ENCODE measurements at regions not wholly inside any gene's neighbourhood (a gene's known extent, or its start where the extent isn't known, plus 50 kb on each side); places are given as distances from the start of the nearest gene placed in this dataset.

DNA sequence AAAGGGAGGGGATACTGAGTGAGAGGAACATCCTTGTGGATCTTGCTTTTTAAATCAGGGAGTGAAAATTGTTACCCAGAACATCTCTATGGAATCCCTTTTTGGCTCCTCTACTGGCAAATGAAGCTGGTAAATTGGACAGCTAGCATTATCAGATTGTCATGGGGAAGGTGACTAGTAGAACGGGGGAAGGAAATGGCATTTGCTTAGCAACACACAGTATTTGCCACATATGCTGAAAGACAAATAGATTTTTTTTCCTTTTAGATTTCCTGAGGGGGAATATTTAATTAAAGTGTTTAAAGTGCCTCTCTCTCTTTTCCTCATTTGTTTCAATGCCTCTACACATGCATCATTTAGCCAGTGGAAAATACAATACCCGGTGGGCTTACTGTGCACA is 573.5 kb downstream of the BCKDHB start:
- Histone ChIP-seq H3K79me1 (ENCODE audit: low read depth, low read length) (no peaks in the 10 kb centered on the region), H2AK5ac (ENCODE audit: low read depth, low read length) (no peak overlapping the region), H2AFZ (ENCODE audit: low read length) (no peak overlapping the region), H3K14ac (ENCODE audit: low read length) (no peak overlapping the region), H3K4ac (ENCODE audit: low read length) (no peak overlapping the region), H3K23ac (ENCODE audit: low read depth, low read length, poor library complexity) (no peak overlapping the region), H3K4me2 (ENCODE audit: insufficient read depth, low read length, poor library complexity, severe bottlenecking) (no peak overlapping the region), H3K27ac (replicated peaks; ENCODE audit: low read length) (no peak overlapping the region), H3K9me3 (replicated peaks in 1 of 2; ENCODE audit: control insufficient read depth in 2 of 2, insufficient read depth in 1 of 2, low read depth in 1 of 2, low read length in 2 of 2) (peaks cover 0 to 4% of the 10 kb centered on the region in 2 donors), H3K27me3 (ENCODE audit: control insufficient read depth in 3 of 3, insufficient read depth in 3 of 3, low read depth in 1 of 3, low read length in 3 of 3) (no peaks in the 10 kb centered on the region), H4K8ac (ENCODE audit: low read depth, low read length) (no peak overlapping the region), H2BK120ac (ENCODE audit: low read depth, low read length) (no peak overlapping the region), H4K91ac (ENCODE audit: low read depth, low read length, poor library complexity) (no peak overlapping the region), H3K18ac (ENCODE audit: low read length) (no peak overlapping the region), H2BK5ac (ENCODE audit: low read length) (no peak overlapping the region), H2BK15ac (ENCODE audit: low read length) (no peak overlapping the region), H3K9ac (ENCODE audit: low read depth, low read length, poor library complexity) (no peak overlapping the region), H3K36me3 (replicated peaks in 1 of 2; ENCODE audit: control insufficient read depth in 2 of 2, insufficient read depth in 2 of 2, low read length in 2 of 2) (no peaks in the 10 kb centered on the region), H3K4me3 (ENCODE audit: low read length in 2 of 2) (no peak overlapping the region), H3K4me1 (ENCODE audit: control insufficient read depth in 2 of 2, insufficient read depth in 1 of 2, low read depth in 1 of 2, low read length in 2 of 2) (no peaks in the 10 kb centered on the region), H2BK12ac (ENCODE audit: low read length) (no peak overlapping the region)
- WGBS, 2 donors (ENCODE audit: extremely low coverage in 2 of 2, insufficient read length in 2 of 2, insufficient replicate concordance in 1 of 2), result no CpG with 5 or more reads among the region's 2 CpGs
- DNase-seq (ENCODE audit: low spot score), result no peak

DNA sequence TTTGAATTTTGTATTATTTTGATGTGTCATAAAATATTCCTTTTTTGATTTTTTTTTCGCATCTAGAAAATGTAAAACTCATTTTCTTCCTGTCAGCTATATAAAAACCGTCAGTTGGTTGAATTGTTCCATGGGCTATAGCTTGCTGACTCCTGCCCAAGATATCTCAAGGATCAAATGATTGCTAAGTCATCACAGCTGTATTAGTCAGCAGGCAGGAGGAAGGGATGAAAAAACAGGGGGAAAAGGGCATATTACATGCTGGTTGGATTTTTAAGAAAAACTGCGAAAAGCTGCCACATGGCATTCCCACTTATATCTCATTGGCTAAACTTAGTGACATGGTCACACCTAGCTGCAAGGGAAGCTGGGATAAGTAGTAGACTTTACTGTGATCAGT is 569.9 kb downstream of the BCKDHB start:
- Histone ChIP-seq H2BK12ac (ENCODE audit: low read length) (no peak overlapping the region), H2AK5ac (ENCODE audit: low read depth, low read length) (no peak overlapping the region), H3K27me3 (ENCODE audit: control insufficient read depth in 3 of 3, insufficient read depth in 3 of 3, low read depth in 1 of 3, low read length in 3 of 3) (no peaks in the 10 kb centered on the region), H3K9me3 (replicated peaks in 1 of 2; ENCODE audit: control insufficient read depth in 2 of 2, insufficient read depth in 1 of 2, low read depth in 1 of 2, low read length in 2 of 2) (peaks cover 0 to 4% of the 10 kb centered on the region in 2 donors), H2AFZ (ENCODE audit: low read length) (no peak overlapping the region), H4K8ac (ENCODE audit: low read depth, low read length) (no peak overlapping the region), H4K91ac (ENCODE audit: low read depth, low read length, poor library complexity) (no peak overlapping the region), H3K18ac (ENCODE audit: low read length) (no peak overlapping the region), H2BK120ac (ENCODE audit: low read depth, low read length) (no peak overlapping the region), H3K4me3 (ENCODE audit: low read length in 2 of 2) (no peak overlapping the region), H3K79me1 (ENCODE audit: low read depth, low read length) (no peaks in the 10 kb centered on the region), H3K4ac (ENCODE audit: low read length) (no peak overlapping the region), H3K27ac (replicated peaks; ENCODE audit: low read length) (no peak overlapping the region), H3K4me1 (ENCODE audit: control insufficient read depth in 2 of 2, insufficient read depth in 1 of 2, low read depth in 1 of 2, low read length in 2 of 2) (no peaks in the 10 kb centered on the region), H2BK15ac (ENCODE audit: low read length) (no peak overlapping the region), H3K36me3 (replicated peaks in 1 of 2; ENCODE audit: control insufficient read depth in 2 of 2, insufficient read depth in 2 of 2, low read length in 2 of 2) (no peaks in the 10 kb centered on the region), H3K23ac (ENCODE audit: low read depth, low read length, poor library complexity) (no peak overlapping the region), H3K14ac (ENCODE audit: low read length) (no peak overlapping the region), H3K4me2 (ENCODE audit: insufficient read depth, low read length, poor library complexity, severe bottlenecking) (no peak overlapping the region), H3K9ac (ENCODE audit: low read depth, low read length, poor library complexity) (no peak overlapping the region), H2BK5ac (ENCODE audit: low read length) (no peak overlapping the region)
- no CpG with 5 or more reads among the region's 3 CpGs for WGBS, 2 donors (ENCODE audit: extremely low coverage in 2 of 2, insufficient read length in 2 of 2, insufficient replicate concordance in 1 of 2)
- no peak for DNase-seq (ENCODE audit: low spot score)

DNA sequence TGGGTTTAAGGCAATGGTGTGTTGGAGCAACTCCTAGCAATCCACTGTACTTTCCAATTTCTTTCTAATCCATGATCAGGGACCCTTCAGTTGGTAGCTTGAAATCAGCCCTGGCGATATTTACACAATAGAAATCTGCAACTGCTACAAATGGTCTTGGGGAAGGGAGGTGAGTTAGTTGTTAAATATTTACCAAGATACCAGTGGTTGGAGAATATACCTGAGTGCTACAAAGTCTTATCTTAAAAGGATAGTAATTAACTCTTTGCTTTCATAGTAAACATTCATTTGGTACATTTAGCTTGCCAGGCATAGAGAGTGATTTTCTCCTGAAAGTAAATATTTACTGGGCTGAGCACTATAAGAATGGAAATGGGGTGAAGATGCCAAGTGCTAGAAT is 568.2 kb downstream of the BCKDHB start:
- H3K27ac ChIP-seq (replicated peaks; ENCODE audit: low read length), result no peak overlapping the region
- H3K9me3 ChIP-seq (replicated peaks in 1 of 2; ENCODE audit: control insufficient read depth in 2 of 2, insufficient read depth in 1 of 2, low read depth in 1 of 2, low read length in 2 of 2), result peaks cover 0 to 4% of the 10 kb centered on the region in 2 donors
- no peaks in the 10 kb centered on the region for H3K79me1 ChIP-seq (ENCODE audit: low read depth, low read length)
- no peak overlapping the region for H3K14ac ChIP-seq (ENCODE audit: low read length)
- no peak for DNase-seq (ENCODE audit: low spot score)
- no peak overlapping the region for H4K91ac ChIP-seq (ENCODE audit: low read depth, low read length, poor library complexity)
- no peaks in the 10 kb centered on the region for H3K4me1 ChIP-seq (ENCODE audit: control insufficient read depth in 2 of 2, insufficient read depth in 1 of 2, low read depth in 1 of 2, low read length in 2 of 2)
- no CpG with 5 or more reads among the region's 1 CpG for WGBS, 2 donors (ENCODE audit: extremely low coverage in 2 of 2, insufficient read length in 2 of 2, insufficient replicate concordance in 1 of 2)
- H4K8ac ChIP-seq (ENCODE audit: low read depth, low read length), result no peak overlapping the region
- H2BK5ac ChIP-seq (ENCODE audit: low read length), result no peak overlapping the region
- no peak overlapping the region for H3K4me3 ChIP-seq (ENCODE audit: low read length in 2 of 2)
- no peak overlapping the region for H3K4ac ChIP-seq (ENCODE audit: low read length)
- H3K36me3 ChIP-seq (replicated peaks in 1 of 2; ENCODE audit: control insufficient read depth in 2 of 2, insufficient read depth in 2 of 2, low read length in 2 of 2), result no peaks in the 10 kb centered on the region
- no peaks in the 10 kb centered on the region for H3K27me3 ChIP-seq (ENCODE audit: control insufficient read depth in 3 of 3, insufficient read depth in 3 of 3, low read depth in 1 of 3, low read length in 3 of 3)
- H2BK15ac ChIP-seq (ENCODE audit: low read length), result no peak overlapping the region
- no peak overlapping the region for H2BK12ac ChIP-seq (ENCODE audit: low read length)
- no peak overlapping the region for H3K9ac ChIP-seq (ENCODE audit: low read depth, low read length, poor library complexity)
- H3K4me2 ChIP-seq (ENCODE audit: insufficient read depth, low read length, poor library complexity, severe bottlenecking), result no peak overlapping the region
- H3K18ac ChIP-seq (ENCODE audit: low read length), result no peak overlapping the region
- no peak overlapping the region for H3K23ac ChIP-seq (ENCODE audit: low read depth, low read length, poor library complexity)
- H2AFZ ChIP-seq (ENCODE audit: low read length), result no peak overlapping the region
- no peak overlapping the region for H2AK5ac ChIP-seq (ENCODE audit: low read depth, low read length)
- H2BK120ac ChIP-seq (ENCODE audit: low read depth, low read length), result no peak overlapping the region

DNA sequence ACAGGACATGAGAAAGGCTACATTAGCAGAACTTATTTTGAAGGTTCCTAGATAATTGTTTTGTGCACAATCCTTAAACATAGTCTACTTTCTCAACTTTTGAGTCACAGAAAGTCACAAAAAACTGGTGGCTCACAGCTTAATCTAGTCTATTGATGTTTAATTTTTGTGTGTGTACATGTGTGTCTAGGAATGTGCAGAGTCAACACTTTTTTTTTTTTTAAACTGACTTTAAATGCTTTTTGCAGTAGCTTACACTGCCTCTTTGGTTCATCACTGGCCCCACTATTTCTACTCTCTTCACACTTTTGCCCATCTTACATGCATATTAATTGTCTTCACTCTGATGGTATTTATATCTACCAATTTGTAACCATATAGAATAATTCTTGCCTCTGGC is 566.9 kb downstream of the BCKDHB start:
- no peak overlapping the region for H3K4ac ChIP-seq (ENCODE audit: low read length)
- H3K4me1 ChIP-seq (ENCODE audit: control insufficient read depth in 2 of 2, insufficient read depth in 1 of 2, low read depth in 1 of 2, low read length in 2 of 2), result no peaks in the 10 kb centered on the region
- no peak overlapping the region for H2BK12ac ChIP-seq (ENCODE audit: low read length)
- H3K14ac ChIP-seq (ENCODE audit: low read length), result no peak overlapping the region
- no peak overlapping the region for H3K4me3 ChIP-seq (ENCODE audit: low read length in 2 of 2)
- no peak overlapping the region for H3K9ac ChIP-seq (ENCODE audit: low read depth, low read length, poor library complexity)
- H2AFZ ChIP-seq (ENCODE audit: low read length), result no peak overlapping the region
- H2AK5ac ChIP-seq (ENCODE audit: low read depth, low read length), result no peak overlapping the region
- H4K8ac ChIP-seq (ENCODE audit: low read depth, low read length), result no peak overlapping the region
- no peaks in the 10 kb centered on the region for H3K79me1 ChIP-seq (ENCODE audit: low read depth, low read length)
- DNase-seq (ENCODE audit: low spot score), result no peak
- no peak overlapping the region for H4K91ac ChIP-seq (ENCODE audit: low read depth, low read length, poor library complexity)
- H3K36me3 ChIP-seq (replicated peaks in 1 of 2; ENCODE audit: control insufficient read depth in 2 of 2, insufficient read depth in 2 of 2, low read length in 2 of 2), result no peaks in the 10 kb centered on the region
- H2BK5ac ChIP-seq (ENCODE audit: low read length), result no peak overlapping the region
- H3K4me2 ChIP-seq (ENCODE audit: insufficient read depth, low read length, poor library complexity, severe bottlenecking), result no peak overlapping the region
- no peaks in the 10 kb centered on the region for H3K27me3 ChIP-seq (ENCODE audit: control insufficient read depth in 3 of 3, insufficient read depth in 3 of 3, low read depth in 1 of 3, low read length in 3 of 3)
- no peak overlapping the region for H3K18ac ChIP-seq (ENCODE audit: low read length)
- no peak overlapping the region for H3K27ac ChIP-seq (replicated peaks; ENCODE audit: low read length)
- H2BK120ac ChIP-seq (ENCODE audit: low read depth, low read length), result no peak overlapping the region
- no peak overlapping the region for H3K23ac ChIP-seq (ENCODE audit: low read depth, low read length, poor library complexity)
- H3K9me3 ChIP-seq (replicated peaks in 1 of 2; ENCODE audit: control insufficient read depth in 2 of 2, insufficient read depth in 1 of 2, low read depth in 1 of 2, low read length in 2 of 2), result peaks cover 0 to 4% of the 10 kb centered on the region in 2 donors
- no peak overlapping the region for H2BK15ac ChIP-seq (ENCODE audit: low read length)

All from neuronal stem cell (in vitro differentiated cells).